ENCODE measurements at regions not wholly inside any gene's neighbourhood (a gene's known extent, or its start where the extent isn't known, plus 50 kb on each side); places are given as distances from the start of the nearest gene placed in this dataset.

- TF ChIP-seq EZH2phosphoT487 (IDR thresholded peaks at IDR 0.05; ENCODE audit: low read depth), result no peak
- TF ChIP-seq, protein P1, sequence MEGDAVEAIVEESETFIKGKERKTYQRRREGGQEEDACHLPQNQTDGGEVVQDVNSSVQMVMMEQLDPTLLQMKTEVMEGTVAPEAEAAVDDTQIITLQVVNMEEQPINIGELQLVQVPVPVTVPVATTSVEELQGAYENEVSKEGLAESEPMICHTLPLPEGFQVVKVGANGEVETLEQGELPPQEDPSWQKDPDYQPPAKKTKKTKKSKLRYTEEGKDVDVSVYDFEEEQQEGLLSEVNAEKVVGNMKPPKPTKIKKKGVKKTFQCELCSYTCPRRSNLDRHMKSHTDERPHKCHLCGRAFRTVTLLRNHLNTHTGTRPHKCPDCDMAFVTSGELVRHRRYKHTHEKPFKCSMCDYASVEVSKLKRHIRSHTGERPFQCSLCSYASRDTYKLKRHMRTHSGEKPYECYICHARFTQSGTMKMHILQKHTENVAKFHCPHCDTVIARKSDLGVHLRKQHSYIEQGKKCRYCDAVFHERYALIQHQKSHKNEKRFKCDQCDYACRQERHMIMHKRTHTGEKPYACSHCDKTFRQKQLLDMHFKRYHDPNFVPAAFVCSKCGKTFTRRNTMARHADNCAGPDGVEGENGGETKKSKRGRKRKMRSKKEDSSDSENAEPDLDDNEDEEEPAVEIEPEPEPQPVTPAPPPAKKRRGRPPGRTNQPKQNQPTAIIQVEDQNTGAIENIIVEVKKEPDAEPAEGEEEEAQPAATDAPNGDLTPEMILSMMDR (IDR thresholded peaks at IDR 0.05; ENCODE audit: low read depth, low read length), result no peak
Measured at GRCh38 chr2:156673981-156674380, 237.8 kb downstream of the GPD2 start.
